GM18858 (cell line): ENCODE measurements at regions not wholly inside any gene's neighbourhood (a gene's known extent, or its start where the extent isn't known, plus 50 kb on each side); places are given as distances from the start of the nearest gene placed in this dataset.

ENCODE experiments used
- ATAC-seq: cut with Tn5 transposase; IDR thresholded peaks from one replicate; pipeline ENCODE4 v1.9.1; 2021; ENCODE audit not compliant: unreplicated experiment

GRCh38 chr2:126518196-126518595 lies 137.8 kb upstream of the GYPC start:
- no peak for ATAC-seq

- no peak for ATAC-seq
Measured at GRCh38 chr2:126527836-126528490, 128.0 kb upstream of the GYPC start.

GRCh38 chr2:126531029-126531428 lies 124.9 kb upstream of the GYPC start:
- ATAC-seq, result no peak

- ATAC-seq, result no peak
Measured at GRCh38 chr2:126534478-126534877, 121.5 kb upstream of the GYPC start.

- ATAC-seq, result no peak
Measured at GRCh38 chr2:126535408-126535807, 120.5 kb upstream of the GYPC start.

- ATAC-seq, result no peak
Measured at GRCh38 chr2:126536605-126537200, 119.3 kb upstream of the GYPC start.

- no peak for ATAC-seq
Measured at GRCh38 chr2:126539101-126539500, 116.9 kb upstream of the GYPC start.

DNA sequence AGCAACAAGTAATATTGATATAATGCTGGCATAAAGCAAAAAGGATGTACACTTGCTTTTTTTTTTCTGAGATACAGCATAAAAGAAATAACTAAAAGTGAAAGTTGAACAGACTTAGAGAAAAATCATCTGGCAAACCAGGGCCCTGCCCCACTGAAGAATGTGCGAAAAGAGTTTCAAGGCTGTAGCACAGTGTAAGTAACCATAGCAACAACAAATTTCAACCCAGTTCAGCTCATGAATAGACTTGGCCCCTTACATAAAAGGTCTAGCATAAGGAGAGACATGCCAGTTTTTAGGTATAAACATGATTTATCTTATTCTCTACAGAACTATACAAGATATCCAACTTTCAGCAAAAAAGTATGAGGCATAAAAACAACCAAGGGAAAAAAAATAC lies 113.7 kb upstream of the GYPC start:
- ATAC-seq, result no peak

GRCh38 chr2:126543081-126543480 lies 112.9 kb upstream of the GYPC start:
- no peak for ATAC-seq

DNA sequence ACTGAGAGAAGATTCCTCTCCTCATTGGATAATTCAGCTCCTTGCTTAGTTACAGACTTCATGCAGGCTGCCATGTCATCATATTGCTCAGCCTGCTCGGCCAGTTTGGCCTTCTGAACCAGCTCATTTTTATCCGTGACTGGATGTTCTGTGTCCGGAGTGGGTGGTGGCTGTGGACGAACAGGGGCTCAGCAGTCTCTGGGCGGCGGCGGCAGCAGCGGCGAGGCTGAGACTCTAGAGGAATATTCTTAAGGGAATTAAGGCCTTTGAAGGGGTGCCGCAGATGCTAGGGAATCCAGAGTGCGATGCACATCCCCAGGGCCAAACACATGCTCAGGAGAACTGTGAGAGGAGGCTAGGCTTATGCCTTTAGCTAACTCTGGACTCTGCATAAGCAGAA lies 97.9 kb upstream of the GYPC start:
- ATAC-seq, result no peak

GRCh38 chr2:126568734-126569133 lies 87.2 kb upstream of the GYPC start:
- ATAC-seq, result no peak

DNA sequence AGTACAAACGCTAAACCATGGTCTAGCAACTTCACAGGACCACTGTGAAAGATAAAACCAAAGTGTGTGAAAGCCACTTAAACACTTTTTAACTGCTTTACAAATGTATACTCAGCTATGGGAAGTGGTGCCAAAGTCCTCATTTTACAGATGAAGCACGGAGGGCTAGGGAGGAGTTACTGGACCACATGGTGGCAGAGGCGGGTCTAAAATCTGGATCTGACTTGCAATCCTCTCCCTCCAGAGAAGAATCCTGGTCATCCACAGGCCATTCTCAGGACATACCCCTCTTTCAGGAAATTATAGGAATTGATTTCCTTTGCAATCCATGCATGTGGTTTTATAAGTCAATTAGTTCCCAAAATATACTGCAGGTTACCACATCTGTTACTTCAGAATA lies 84.6 kb upstream of the GYPC start:
- ATAC-seq, result no peak

GRCh38 chr2:126575631-126576030 lies 80.3 kb upstream of the GYPC start:
- no peak for ATAC-seq

DNA sequence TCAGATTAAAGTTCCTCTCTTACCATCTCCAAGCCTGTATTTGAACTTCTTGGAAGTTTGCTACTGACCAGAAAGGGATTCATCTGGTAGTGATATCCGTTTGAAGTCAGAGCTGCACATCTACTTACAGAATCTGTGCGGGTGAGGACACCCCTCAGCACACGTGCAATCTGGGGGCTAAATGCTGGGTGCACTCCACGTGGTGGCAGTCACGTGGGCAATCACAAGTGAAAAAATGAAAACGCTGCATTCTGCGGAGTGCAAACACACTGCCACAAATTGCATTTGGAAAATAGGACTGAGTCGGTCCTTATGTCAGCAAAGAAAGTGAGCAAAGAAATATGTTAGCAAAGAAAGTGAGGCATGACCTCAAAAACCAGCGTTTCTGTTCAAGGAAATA lies 76.1 kb upstream of the GYPC start:
- ATAC-seq, result no peak

DNA sequence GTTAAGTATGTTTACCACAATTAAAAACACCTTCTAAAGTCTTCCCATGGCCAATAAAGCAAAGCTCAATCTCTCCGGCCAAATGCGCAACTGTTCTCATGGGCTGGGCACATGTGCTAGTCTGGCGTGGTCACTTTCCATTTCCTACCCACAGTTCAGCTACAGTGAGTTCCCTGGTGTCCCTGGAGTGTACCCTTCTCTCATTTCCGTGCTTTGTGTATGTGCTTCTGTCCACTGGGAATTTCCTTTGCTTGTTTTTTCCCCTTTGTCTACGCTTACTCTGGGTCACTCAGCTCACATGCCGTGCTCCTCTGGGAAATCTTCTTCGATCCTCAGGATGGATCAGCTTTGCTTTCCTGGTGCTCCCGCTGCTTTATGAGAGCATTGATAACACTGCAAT lies 69.6 kb upstream of the GYPC start:
- ATAC-seq, result no peak

DNA sequence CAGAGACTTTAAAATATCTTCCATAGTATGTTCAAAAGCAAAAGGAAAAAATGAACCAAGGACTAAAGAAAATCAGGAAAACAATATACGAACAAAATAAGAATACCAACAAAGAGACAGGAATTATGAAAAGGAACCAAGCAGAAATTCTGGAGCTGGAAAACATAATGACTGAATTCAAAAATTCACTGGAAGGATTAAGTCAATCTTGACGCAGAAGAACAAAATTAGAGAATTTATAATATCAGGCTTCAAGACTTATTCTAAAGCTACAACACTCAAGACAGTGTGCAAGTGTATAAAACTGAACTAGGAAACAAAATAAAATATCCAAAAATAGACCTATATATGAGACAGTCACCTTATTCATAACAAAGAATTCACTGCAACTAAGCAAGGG lies 56.9 kb upstream of the GYPC start:
- ATAC-seq, result no peak

DNA sequence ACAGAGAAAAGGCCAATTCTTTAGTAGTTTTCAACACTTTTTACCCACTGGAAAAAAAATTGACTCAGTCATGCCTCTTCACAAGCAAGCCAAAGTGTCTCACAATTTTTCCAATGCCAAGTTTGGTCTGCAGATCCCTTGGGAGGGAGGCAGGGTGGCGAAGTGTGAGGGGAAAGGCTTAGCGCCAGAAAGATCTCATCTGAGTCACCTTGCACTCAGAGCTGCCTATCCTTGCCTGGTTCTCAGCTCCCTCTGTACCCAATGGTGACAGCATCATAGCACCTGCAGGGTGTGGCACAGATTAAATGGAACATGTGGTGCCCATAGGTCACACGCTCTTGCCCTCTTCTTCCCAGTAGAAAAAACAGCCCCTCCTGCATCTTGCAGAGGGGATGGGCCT lies 55.2 kb upstream of the GYPC start:
- no peak for ATAC-seq

DNA sequence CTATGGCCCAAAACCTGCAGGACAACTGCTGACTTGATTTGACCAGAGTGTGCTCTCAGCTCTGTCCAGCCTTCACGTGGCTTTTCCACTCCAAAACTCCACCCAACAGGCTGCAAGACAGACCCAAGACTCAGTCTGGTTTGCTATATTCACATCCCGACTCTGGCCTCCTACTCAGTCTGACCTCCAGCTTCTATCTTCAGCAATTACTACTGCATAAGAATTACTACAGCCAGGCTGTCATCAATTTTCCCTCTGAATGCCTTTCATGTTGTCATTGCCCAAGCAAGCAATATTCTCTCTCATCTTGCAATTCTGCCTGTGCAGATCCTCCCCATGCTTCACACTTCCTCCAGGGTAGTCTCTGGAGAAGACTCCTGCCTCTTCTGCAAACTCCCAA lies 53.6 kb upstream of the GYPC start:
- no peak for ATAC-seq
